GM12872 (cell line): ENCODE measurements at regions not wholly inside any gene's neighbourhood (a gene's known extent, or its start where the extent isn't known, plus 50 kb on each side); places are given as distances from the start of the nearest gene placed in this dataset.

Experiments
- TF ChIP-seq, protein P1 (sequence below): IDR thresholded peaks from 3 replicates; pipeline ENCODE4 v1.5.1; 2011; ENCODE audit warnings: low read depth, mild to moderate bottlenecking, low read length, moderate library complexity; ENCODE audit not compliant: insufficient read depth

DNA sequence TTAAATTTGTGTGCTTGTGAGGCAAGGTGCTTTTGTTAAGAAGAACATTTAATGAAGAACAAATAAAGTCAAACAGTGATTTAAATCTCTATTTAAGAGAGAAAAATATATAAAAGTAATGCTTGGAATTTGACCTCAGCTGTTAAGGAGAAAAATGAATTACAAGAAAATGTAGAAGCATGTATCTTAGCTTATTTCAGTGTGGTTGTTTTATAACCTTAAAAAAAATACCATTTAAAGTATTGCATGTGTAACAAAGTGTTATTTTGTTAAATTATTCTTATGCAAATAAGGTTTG, 537.0 kb upstream of the SPRY2 start:
- TF ChIP-seq, protein P1, sequence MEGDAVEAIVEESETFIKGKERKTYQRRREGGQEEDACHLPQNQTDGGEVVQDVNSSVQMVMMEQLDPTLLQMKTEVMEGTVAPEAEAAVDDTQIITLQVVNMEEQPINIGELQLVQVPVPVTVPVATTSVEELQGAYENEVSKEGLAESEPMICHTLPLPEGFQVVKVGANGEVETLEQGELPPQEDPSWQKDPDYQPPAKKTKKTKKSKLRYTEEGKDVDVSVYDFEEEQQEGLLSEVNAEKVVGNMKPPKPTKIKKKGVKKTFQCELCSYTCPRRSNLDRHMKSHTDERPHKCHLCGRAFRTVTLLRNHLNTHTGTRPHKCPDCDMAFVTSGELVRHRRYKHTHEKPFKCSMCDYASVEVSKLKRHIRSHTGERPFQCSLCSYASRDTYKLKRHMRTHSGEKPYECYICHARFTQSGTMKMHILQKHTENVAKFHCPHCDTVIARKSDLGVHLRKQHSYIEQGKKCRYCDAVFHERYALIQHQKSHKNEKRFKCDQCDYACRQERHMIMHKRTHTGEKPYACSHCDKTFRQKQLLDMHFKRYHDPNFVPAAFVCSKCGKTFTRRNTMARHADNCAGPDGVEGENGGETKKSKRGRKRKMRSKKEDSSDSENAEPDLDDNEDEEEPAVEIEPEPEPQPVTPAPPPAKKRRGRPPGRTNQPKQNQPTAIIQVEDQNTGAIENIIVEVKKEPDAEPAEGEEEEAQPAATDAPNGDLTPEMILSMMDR = no peak

DNA sequence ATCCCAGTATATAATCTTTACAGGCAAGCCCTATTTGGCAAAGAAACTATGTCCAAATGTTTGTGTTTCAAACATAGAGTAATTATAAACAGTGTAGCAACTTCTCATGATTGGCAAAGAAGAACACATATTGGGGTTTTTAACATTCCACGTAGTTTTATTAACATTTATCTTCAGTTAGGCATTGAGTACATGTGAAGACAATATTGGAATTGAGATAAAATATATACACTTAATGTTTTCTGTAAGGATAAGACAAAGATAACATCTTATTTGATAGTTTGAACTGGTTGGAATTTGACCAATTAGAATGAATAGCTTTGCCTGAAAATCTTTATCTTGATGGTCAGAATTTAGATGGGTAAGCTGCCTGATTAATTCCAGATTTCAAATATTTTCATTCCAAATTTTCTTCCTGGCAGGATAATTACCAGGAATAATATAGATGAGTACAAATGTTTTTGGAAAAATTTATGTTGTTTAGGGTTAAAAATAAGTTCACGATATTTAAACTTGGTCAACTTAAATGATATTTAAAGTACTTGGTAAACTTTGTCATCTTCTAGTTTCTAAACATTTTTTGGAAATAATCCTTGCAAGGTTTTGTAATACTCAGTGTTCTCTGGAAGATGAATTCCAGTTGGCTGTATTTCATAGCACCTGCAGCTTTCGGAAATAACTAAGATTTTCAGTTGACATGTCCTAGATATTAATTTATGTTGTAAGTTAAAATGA, 536.5 kb upstream of the SPRY2 start:
- TF ChIP-seq, protein P1 = no peak

DNA sequence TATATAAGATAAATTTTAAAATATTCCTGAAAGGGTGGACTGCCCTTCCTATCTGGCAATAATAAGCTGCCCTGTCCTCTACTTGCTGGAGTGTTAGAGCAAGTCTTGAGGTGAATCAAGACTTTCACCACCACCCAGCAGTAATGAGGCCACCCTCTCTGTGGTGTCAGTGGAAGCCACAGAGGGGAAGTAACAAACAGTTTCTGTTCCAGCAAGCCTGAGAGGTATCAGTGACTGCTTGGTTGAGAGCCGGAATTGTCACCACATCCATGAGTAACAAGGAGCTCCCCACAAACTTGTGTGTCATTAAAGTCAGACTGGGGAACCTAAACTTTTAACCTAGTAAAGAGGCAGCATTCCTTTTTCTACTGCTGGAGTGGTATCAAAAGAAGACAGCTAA, 532.7 kb upstream of the SPRY2 start:
- TF ChIP-seq, protein P1 = no peak

DNA sequence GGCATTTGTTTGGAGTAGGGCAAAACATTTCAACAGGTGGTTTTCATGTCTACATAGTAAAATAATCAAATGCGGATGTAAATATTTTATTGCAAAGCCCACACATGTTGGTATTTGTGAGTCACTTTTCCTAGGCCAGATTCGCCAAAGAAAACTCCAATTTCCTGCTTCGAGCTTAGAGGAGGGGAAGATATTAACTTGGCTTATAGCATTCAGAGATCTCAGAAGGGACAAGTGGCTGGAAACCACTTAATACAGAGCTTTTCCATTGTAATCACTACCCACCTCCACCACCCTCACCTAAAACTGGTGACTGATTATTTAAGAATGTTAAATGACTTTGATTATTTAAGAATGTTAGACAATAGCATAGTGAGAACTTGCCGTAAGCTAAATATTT, 530.6 kb upstream of the SPRY2 start:
- TF ChIP-seq, protein P1 = no peak

DNA sequence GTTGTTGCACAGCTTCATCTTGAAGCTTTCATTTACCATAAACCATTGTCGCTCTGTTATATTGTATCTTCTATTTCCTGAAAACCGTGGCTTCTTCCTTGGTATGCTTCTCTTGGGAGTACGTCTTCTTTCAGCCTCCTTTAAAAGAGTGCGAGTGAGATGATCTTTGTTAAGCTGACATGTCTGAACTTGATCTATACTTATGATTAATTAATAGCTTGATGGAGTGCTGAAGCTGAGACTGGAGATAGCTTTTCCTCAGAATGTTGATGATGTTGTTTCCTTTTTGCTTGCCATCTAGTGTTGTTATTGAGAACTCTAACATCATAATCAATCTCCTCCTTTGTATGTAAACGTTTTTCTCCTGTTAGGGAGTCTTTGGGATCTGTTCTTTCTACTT, 529.3 kb upstream of the SPRY2 start:
- TF ChIP-seq, protein P1 = no peak

DNA sequence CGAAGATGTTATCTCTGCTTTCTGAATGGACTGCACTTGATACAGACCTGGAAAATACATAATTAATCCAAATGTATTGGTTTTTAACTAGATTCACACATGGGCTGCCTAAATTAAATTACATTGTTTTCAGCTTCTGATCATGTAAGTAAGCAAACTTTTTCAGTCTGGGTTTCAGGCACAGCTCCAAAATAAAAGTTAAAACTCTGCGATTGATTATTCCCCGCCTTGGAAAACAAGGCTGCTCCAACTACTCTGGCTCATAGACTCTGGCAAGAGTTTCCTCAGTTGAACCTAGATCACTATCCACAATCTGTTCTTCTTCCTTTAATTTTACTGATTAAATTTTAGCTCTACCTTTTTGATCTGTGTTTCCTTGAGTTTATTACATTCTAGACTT, 526.0 kb upstream of the SPRY2 start:
- TF ChIP-seq, protein P1 = no peak

DNA sequence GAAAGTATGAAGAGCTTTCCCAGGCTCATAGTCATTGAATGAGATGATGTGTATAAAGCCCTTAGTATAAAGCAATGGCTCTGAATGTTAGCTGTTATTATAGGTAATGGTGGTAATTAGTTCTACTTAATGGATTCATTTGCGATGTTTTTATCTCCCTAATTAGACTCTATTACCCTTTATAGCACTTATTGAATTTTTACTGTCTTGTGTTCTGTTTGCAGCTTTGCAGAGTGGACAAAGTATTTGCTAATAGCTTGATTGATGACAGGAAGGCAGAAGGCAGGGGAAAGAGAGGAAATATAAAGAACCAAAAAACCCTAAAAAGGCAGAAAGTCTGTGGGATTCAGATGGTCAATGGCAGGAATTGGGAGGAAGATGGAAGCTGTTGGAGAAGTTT, 524.4 kb upstream of the SPRY2 start:
- TF ChIP-seq, protein P1 = no peak
